Renal cortical epithelial cell (primary cell): ENCODE measurements at regions not wholly inside any gene's neighbourhood (a gene's known extent, or its start where the extent isn't known, plus 50 kb on each side); places are given as distances from the start of the nearest gene placed in this dataset.
"Not testable (repeated sequence)": the region's sequence is repeated elsewhere in the genome, so short reads cannot be mapped to it uniquely, and the experiment has no call there.

Source experiments
- DNase-seq: peaks from one replicate; pipeline ENCODE4 v3.0.0-alpha.2; 2011; ENCODE audit warnings: low read depth

DNA sequence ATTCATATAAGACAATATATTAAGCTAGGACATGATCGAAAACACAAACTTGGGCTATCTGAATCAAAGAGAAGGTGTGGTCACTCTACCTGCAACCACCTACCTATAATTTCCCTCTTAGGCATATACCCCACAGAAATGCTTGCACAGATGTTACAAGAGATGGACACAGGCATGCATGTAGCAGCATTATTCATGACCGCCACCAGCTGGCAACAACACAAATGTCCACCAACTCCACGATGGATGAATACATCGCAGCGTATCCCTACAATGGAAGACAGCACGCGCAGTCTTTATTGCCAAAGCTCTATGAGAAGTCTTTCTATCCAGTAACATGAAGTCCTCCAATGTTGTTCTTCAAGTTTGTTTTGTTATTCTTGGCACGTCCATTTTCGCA is 90.8 kb downstream of the ARL4C start:
- DNase-seq: peak; percentile 6

DNA sequence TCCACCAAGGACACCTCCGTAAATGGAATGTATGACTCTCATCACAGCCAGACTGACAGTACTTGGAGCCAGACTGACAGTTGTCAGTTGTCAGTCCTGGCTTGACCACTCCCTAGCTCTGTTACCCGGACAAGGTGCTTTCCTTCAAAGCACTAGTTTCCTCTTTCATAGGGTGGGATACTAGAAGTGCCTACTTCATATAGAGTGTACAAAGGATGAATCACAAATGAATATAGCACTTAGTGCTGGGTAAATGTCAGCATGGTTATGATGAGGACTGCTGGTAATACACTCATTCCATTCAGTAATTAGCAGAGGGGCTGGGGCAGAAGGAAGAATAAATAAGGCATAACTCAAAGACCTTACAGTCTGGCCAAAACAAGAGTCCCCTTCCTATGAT is 91.4 kb downstream of the ARL4C start:
- DNase-seq: no peak

DNA sequence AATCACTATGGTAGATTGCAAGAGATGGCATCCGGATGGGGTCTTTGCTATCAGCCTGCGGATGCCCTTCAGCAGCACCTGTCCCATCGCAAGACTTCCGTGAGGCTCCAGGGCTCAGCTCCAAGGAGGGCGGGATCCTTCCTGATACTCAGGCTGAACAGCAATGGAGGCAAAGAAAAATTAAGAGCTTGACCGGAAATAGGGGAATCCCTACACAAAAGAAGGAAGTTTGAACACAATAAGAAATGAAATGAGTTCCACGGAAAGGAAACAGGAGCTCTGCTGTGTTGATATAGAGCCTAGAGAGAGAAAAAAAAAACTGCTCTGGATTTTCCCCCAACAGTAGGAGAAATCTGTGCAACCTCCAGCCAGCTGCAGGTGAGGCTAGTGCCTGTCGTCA is 91.9 kb downstream of the ARL4C start:
- no peak for DNase-seq

DNA sequence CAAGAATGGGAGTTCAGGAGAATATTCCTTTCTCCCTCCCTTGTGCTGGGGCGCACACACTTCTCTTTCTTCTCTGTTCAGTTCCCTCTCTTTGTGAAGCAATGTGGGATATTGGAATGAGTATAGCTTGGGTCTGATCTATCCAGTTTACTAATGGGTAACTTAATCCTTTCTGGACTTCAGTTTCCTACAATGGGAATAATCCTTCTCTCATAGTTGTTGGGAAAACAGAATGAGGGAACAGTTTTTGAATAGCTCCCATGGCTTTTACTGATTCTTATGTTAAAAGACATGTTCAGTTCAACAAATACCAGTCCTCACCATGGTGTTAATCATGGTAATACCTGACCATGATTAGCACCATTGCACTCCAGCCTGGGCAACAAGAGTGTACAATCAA is 93.1 kb downstream of the ARL4C start:
- no peak for DNase-seq

DNA sequence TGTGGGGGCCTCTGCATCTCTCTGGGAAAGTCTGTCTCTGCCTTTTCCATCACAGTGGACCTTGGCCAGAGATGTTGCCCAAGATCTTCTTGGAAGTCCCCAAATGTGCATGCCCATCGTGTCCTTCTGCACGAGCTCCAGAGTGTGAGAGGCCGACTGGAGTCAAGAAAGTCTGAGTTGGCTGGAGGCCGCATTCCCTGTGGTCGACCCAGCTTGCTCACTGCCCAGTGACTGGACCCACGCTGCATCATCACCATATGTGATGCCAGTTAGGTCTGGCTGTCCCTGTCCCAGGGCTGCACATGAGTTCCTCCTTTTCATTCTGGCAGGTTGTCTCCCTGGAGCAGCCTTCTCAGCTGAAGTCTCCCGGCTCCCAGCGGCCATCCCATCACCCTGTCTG is 93.8 kb downstream of the ARL4C start:
- peak; percentile 11 for DNase-seq

DNA sequence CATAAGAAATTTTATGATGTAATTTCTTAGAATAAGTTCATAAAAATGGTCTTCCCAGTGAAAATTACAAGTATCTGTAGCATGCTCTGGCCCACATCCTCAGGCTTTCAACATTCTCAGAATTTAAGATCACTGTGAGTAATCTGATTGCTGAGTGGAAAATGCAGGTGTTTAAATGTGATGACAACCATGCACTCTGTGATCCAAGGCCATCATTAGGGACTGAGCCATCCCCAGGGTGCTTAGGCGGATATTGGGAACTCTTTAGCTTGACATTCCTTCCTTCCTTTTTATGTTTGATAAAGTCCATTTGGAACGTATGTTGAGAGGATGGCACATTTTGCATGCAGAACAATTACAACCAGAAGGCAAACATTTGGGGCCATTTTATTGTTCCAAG is 95.5 kb downstream of the ARL4C start:
- DNase-seq: no peak

DNA sequence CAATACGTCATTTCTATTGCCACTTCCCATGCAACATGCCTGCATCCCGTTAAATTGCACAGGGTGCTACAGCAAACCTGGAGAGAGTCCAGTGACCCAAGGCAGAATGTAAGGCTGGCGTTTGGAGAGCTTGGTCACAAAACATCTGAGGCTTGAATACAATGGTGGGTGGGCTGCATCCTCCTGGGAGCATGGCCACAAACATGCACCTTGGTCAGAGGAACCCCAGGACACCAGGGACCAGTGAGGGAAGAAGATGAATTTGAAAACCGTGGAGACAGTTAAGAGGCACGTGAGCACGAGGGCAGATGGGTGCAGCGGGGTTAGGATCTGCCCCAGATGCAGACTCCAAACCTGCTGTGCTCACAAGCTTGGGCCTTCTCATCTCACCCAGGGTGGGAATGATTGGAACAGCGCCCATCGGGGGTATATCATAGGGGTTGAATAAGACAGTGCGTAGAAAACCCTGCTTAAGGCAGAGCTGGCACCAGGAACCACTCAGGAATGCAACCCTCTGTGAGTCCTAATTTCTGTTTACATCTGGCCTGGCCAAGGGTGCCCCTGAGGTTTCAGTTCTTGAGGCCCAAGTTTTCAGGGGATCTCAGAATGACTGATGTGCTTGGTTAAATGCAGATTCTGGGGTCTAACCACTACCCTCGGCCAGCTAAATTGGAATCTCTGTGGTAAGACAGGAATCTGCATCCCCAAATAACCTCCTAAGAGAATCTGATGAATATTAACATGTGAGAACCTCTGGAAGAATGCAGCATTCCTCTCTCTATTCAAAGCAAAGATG is 97.2 kb downstream of the ARL4C start:
- peak; percentile 33 for DNase-seq

DNA sequence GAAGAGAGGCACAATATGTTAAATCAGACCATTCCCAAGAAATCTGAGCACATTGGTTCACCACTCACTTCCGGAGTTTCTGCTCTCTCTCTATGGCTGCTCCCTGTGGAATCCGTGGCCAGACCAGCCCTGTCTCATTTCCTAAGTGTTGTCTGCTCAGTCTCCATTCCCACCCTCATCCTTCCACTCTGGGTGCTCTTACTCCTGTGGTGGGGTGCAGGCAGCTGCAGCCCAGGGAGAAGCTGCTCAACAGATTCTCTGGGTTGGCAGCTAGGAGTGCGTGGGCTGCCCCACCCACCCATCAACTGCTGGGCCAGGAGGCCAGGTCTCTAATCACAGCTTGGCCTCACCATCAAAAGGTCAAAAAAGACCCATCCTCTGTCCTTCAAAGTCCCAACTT is 98.3 kb downstream of the ARL4C start:
- no peak for DNase-seq

DNA sequence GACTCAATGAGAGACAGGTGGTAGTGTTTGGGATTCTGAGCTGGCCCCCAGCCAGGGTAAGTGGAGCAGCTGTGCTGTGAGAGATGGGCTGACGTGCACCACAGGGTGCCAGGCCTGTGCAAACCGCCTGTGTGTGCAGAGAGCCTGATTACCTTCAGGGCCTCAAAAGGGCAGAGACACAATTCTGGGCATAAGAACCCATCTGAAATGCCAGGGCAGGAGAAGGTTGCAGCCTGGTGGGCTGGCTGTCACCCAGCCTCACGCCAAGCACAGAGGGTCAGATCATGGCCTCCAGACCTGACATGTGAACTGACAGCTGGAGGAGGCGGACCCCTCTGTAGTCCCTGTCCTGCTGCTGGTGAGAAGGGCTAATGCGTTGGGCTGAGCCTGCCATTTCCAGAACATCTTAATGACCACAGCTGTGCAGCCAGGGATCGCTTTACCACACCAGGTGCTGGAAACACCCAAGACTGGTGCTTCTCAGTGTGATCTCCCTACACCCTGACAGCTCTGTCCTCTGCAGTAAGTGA is 100.9 kb downstream of the ARL4C start:
- no peak for DNase-seq

DNA sequence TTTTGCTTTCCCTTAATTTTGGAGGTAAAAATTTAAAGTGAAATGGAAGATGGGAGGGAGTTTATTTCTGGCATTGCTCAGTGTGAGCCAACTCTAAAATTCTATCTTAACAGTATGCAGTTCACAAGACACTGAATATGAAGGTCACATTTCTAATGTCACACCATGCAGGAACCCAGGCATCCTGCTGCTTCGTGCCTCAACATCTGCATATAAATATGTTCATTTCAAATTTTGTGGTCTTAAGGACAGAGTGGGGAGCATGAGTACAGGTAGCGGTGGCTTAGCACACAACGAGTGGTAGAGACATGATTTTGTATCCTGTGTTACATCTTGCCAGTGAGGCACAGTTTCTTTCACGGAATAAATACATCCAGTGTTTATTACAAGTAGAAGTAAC is 102.4 kb downstream of the ARL4C start:
- no peak for DNase-seq

DNA sequence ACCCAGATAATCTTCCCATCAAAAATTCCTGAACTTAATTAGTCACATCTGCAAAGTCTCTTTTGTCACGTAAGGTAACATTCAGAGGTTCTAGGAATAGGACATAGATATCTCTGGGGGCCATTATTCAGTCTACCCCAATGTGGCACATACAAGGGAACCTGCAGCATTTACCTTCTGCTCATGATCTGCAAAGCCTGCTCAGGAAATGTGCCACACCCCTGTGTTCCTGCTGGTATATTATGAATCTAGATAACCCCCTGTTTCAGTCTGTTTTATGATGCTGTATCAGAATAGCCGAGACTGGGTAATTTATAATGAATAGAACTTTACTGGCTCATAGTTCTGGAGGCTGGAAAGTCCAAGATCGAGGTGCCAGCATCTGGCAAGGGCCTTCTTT is 103.5 kb downstream of the ARL4C start:
- DNase-seq: no peak

DNA sequence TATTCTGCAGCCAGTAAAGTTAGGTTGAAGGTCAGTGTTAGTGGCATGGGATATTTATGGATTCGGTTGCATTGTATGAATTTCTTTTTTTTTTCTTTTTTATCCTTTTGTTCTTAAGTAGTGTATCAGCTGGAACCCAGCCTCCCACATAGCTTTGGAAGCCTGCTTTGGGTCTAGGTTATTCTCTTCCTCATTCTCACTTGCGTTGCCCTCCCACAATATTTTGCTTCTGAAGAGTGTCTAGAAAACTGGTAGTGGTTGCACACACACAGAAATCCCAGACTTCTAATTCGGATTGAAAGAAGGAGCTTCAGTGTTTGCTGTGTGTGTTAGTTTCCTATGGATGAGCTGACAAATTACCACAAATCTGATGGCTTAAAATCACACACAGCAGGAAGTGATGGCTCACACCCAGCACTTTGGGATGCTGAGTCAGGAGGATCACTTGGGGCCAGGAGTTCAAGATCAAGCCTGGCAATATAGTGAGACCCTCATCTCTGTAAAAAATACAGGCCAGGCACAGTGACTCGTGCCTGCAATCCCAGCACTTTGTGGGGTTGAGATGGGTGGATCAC is 104.8 kb downstream of the ARL4C start:
- DNase-seq: no peak

DNA sequence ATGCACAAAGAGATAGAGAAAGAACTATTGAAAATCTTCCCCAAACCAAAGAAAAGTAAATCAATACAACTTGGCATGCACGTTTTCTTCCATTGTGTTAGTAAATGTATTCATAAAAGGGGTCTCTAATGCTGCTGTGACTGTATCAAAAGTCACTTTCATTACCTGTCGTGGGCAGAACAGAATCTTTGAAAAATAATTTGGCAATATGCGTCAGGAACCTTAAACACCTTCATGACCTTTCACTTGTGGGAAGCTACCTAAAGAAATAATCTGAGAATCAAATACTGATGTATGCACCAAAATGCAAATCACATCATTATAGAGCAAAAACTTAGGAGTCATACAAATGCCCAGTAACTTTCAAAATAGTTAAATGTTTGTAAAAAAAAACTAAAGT is 105.3 kb downstream of the ARL4C start:
- DNase-seq: no peak

DNA sequence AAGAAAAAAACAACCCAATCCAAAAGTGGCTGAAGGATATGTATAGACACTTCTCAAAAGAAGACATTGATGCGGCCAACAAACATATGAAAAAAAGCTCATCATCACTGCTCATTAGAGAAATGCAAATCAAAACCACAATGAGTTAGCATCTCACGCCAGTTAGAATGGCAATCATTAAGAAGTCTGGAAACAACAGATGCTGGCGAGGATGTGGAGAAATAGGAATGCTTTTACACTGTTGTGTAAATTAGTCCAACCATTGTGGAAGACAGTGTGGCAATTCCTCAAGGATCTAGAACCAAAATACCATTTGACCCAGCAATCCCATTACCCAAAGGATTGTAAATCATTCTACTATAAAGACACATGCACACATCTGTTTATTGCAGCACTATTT is 107.2 kb downstream of the ARL4C start:
- DNase-seq: not testable (repeated sequence)

DNA sequence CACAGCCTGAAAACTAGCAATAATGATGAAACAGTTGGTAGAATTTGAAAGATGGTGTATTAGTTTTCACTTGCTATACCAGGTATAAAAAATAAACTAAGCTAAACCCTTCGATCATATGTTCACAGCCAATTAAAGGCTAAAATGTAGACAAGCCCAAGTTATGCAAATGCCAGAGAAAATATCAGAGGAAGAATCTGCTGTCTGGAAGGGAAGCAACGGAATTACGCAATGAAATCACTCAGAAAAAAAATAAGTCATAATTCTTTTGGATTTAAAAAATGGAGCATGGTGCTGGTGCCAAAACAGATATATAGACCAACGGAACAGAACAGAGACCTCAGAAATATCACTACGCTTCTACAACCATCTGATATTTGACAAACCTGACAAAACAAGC is 108.3 kb downstream of the ARL4C start:
- no peak for DNase-seq

DNA sequence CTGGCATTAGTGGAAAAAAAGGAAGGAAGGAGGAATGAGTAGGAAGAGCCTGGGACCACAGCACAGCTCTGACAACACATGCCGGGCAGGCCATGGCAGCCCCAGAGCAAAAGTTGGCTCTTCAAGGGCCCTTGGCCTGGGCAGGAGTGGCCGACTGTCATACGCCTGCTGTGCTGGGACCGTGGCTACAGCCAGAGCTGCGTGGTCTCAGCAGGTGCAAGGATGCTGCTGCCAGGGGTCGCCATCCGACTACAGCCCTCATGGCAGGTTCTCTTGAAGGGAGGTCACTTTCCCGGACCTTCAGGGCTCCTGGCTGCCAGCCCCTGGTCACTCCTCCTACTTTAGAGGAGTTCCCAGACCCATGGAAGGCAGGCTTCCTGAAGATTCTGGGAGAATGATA is 109.9 kb downstream of the ARL4C start:
- no peak for DNase-seq

DNA sequence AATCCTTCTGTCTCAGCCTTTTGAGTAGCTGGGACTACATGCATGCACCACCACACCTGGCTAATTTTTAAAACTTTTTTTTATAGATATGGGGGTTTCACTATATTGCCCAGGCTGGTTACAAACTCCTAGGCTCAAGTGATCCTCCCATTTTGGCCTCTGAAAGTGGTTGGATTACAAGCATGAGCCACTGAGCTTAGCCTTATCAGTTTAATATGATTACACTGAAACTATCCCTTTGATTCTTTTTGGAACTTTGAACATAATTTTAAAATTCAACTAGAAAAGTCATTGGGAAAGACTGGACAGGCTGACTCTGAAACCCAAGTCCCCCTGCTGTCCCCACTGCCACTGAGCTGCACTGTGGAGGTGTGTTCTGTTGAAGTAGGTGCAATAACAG is 114.8 kb downstream of the ARL4C start:
- DNase-seq: no peak

DNA sequence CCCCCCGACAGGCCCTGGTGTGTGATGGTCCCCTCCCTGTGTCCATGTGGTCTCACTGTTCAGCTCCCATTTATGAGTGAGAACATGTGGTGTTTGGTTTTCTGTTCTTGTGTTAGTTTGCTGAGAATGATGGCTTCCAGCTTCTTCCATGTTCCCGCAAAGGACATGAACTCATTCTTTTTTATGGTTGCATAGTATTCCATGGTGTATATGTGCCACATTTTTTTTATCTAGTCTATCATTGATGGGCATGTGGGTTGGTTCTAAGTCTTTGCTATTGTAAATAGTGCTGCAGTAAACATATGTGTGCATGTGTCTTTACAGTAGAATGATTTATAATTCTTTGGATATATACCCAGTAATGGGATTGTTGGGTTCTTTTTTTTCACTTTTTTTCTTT is 117.9 kb downstream of the ARL4C start:
- DNase-seq: not testable (repeated sequence)

DNA sequence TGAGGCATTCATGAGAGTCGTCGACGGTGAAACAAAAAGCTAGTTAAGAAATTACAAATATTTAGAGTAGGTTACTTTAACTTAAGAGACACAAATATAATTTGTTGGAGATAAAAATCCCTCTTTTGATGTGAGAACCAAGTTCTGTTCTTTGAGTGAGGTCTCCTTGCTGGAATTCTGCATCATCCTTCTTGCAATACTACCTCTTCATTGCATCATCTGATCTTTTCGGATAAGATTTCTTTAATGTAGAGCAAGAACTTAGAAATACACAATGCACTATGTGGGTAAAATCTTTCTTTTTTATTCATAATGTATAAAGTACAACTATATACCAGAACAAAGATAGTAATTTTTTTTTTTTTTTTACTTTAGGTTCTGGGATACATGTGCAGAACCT is 118.4 kb downstream of the ARL4C start:
- no peak for DNase-seq

DNA sequence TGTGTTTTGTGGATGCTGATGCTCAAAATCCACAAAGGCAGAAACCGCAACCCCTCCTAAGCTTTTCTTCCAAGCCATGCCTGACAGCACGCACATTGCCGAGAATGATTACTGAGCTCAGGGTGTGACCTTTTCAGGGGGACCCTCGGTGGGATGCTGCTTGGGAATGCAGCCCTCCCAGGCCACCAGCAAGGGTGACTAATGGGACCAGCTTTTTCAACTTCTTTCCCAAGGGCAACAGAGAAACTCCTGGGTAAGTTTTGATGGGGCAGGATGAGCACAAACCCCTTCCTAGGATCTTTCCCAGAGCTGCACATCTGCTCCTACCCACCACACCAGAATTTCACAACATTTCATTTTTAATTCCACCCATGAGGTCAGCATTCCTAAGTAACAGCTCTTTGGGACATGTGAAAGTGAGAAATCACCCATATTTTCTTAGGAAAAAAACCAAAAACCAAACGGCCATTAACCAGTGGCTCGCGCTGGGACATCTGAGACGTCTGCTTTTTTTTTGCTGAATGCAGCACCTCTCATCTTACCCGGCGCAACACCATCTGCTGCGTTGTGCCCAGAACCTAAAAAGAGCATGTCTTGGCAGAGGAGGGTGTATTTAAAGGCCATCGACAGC is 119.0 kb downstream of the ARL4C start:
- DNase-seq: peak; percentile 58

DNA sequence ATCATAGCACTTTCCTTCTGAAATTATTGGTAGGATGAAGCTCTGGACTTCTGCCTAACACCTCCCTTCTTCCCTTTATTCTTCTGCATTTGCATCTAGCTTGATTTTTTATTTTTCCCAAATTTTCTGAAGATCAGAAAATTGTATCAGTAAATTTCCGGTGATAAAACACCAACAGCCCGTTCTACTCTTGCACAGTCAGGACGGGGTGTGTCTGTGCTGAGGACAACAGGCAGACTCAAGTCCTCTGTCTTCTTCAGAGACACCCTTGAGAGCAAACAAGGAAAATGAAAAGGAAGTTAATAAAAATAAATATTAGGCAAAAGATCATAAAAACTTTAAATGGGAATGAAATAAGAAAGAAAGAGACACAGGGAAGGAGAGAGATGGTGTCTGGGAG is 120.7 kb downstream of the ARL4C start:
- DNase-seq: no peak

DNA sequence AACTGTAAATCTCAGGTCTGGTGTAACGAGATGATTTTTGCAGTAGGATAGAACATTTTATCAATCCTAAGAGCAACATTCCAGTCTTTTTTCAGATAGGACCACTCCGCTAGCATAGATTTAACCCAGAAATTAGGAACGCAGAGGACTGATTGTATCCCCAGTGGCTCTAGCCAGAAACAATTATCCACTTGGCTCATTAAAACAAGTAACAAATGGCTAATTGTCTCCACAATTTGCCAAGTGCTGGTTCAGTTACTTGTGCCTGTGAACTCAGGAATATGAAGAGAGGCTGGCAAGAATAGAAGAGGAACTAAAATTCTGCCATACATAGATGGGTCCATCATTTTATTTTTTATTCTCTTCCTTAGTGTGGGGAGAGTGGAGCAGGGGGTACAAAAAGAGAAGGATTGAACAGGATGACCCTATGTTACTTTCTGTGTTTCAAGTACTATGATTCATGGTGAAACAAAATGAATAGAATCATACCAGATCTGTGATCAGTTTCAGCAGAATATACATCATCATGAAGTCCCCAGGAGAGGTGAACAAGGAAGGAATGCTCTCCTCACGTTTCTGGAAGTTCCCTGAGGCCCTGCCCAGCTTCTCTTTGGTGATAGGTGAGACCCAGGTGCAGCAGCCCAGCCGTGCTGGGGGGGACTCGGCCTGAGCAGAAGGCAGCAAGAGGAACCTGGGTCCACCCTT is 121.6 kb downstream of the ARL4C start:
- DNase-seq: no peak

DNA sequence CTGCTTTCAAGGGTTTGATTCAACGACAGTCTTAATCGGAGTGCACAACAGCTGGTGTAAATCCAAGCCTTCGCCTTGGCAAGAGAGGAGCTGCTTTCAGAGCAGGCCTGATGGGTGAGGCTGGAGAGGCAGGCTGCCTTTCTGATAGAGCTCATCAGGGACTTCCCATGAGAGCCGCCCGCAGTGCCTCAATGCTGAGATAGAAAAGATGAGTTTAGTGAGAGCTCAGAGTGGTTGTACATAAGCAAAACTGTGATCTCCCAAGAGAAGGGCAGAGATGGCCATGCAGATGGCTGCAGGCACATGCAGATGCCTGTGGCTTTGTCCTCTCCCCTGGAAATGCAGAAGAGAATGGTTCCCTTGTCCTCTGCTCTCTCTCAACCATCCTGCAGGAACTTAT is 122.1 kb downstream of the ARL4C start:
- no peak for DNase-seq
